Activated CD4-positive, CD25-positive, alpha-beta regulatory T cell treated with anti-CD3 and anti-CD28 coated beads, Interleukin-2, amount 50 U/mL, for 16 hours (primary cell): ENCODE measurements at regions not wholly inside any gene's neighbourhood (a gene's known extent, or its start where the extent isn't known, plus 50 kb on each side); places are given as distances from the start of the nearest gene placed in this dataset.
"Not testable (repeated sequence)": the region's sequence is repeated elsewhere in the genome, so short reads cannot be mapped to it uniquely, and the experiment has no call there.

Source experiments
- DNase-seq: peaks from one replicate; pipeline ENCODE4 v3.0.0-alpha.2; 2020; ENCODE audit warnings: low read depth, low spot score

DNA sequence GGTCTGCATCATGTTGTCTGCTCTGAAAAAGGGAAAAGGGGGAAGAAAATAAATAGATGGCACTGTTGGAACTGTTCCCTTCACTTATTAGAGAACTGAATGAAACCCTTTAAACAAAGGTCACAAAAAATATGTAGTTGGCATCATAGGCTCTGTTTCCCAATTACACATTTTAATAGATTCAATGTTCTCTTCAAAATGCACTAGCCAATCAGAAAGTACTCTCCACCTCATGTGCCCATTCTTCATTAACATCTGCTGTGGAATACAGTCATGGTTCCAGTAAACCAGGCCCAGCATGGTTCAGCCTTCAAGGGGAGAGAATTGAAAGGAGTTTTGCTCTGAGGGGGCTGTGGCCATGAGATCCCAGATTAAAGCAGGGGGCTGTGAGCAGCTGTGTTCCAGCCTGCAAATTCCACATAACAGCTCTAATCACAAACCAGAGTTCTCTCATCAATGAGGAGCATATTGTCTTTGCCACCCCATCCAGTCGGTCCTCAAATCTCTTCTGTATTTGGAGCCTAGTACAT, 165.9 kb upstream of the CREB1 start:
- no peak for DNase-seq

DNA sequence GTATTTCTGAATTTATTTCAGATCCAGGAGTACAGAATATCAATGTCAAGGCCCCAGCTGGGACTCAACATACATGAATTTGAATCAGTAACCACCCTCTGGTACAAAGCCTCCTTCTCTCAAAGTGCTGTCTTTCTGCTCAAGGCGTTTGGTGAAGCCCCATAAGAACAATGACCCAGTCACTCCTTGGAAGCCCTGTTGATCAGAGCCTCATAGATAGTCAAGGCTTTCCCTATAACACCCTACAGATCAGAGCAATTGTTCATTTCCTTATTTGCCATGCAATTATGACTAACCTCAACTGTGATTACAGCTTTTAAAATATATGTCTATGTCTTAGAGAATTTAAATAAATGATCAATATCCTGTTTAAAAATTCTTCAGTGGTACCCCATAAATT, 159.1 kb upstream of the CREB1 start:
- no peak for DNase-seq

DNA sequence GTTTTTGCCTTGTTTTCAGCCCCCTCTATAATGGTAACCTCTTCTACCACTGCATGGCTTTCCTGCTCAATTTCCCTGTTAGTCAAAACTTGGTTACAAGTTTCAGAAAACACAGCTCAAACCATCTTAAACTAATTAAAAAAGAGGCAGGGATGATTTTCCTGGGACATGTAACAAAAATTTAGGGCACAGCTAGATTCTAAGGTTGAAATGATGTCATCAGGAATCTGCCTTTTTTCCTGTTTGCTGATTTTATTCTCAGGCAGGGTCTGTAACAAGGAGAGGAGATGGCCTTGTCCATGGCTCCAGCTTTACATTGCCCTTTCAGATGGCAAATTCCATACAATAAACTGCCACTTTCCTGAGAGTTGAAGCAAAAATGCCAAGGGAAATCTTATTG, 157.9 kb upstream of the CREB1 start:
- no peak for DNase-seq

DNA sequence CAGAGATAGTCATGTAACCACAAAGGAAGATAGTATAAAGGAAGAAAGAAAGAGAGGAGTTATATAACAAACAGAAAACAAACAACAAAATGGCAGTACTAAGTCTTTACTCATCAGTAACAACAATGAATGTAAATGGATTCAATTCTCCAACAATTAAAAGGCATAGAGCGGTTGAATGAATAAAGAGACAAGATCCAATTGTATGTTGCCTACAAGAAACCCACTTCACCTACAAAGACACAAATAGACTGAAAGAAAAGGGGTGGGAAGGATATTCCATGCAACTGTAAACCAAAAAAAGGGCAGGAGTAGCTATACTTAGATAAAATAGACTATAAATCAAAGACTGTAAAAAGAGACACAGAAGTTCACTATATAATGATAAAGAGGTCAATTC, 157.3 kb upstream of the CREB1 start:
- no peak for DNase-seq

DNA sequence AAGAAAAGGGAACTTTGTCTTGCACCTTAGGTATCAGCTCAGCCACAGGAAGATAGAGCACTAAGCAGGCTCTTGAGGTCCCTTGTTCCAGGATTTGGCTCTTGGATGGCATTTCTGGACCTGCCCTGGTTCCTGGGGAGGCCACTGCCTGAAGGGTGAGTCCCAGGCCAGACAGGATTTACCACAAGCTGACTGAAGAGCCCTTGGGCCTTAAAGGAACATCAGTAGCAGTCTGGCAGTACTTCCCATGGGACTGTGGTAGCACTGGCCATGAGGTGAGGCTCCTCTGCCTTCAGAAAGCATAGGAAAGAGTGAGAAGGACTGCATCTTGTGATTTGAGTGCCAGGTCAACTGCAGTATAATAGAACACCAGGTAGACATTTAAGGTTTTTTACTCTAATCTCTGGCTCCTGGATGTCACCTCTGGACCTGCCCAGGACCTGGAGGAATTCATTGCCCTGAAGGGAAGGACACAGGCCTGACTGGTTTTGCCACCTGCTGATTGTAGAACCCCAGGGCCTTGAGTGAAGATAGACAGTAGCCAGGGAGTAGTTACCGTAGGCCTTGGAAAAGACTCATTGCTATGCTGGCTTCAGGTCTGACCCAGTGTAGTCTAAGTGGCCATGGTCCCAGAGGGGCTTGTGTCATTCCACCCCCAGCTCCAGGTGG, 154.4 kb upstream of the CREB1 start:
- DNase-seq, result no peak

DNA sequence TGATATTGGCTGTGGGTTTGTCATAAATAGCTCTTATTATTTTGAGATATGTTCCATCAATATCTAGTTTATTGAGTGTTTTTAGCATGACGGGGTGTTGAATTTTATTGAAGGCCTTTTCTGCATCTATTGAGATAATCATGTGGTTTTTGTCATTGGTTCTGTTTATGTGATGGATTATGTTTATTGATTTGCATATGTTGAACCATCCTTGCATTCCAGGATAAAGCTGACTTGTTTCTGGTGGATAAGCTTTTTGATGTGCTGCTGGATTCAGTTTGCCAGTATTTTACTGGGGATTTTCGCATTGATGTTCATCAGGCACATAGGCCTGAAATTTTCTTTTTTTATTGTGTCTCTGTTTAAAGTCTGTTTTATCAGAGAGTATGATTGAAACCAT, 151.1 kb upstream of the CREB1 start:
- DNase-seq, result not testable (repeated sequence)

DNA sequence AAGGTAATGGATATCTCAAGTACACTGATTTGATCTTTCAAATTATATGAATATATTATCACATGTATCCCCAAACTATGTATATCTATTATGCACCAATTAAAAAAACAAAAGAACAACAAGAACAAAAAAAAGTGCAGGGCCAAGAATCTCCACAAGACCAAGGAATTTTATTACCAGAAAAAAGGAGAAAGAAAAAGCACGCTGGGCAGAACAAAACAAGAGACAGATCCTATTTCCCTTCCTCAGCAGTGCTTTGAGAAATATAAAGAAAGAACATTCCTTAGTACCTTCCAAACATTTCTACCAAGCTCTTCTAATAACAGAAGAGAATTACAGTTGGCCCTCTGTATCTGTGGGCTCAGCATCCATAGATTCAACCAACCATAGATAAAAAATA, 144.7 kb upstream of the CREB1 start:
- DNase-seq, result no peak

DNA sequence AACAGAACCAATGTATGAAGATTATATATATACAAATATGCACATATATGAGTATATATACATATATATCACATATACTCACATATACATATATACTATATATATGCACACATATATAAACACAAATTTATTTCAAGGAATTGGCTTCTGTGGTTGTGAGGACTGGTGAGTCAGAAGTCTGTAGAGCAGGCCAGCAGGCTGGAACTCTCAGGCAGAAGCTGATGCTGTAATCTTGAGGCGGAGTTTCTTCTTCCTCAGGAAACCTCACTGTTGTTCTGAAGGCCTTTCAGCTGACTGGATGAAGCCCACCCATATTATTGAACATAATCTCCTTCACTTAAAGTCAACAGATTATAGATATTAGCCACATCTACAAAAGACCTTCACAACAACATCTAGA, 143.9 kb upstream of the CREB1 start:
- no peak for DNase-seq

DNA sequence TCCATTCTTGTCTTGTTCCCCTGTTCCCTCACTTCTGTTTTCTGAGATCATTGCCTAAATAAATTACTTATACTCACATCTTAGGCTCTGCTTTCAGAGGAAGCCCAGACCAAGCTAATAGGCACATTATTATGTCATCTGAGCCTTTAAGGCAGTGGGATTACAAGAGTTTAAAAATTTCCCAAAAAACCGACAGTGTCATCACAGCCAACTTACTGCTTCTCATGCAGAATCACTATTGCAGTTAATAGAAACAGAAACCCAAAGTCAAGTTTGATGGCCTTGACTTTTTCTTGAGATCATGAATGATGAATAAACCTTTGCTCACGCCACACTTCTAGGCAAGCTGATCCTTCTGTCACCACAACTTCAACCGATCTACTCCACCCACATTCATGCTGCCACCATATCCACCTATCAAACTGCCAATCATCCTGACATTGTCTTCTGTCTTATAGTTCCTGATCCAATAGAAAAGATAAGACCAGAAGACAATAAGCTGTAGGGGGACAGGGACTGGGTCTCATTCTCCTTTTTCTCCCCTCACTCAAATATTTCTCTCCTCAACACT, 142.7 kb upstream of the CREB1 start:
- DNase-seq, result no peak

DNA sequence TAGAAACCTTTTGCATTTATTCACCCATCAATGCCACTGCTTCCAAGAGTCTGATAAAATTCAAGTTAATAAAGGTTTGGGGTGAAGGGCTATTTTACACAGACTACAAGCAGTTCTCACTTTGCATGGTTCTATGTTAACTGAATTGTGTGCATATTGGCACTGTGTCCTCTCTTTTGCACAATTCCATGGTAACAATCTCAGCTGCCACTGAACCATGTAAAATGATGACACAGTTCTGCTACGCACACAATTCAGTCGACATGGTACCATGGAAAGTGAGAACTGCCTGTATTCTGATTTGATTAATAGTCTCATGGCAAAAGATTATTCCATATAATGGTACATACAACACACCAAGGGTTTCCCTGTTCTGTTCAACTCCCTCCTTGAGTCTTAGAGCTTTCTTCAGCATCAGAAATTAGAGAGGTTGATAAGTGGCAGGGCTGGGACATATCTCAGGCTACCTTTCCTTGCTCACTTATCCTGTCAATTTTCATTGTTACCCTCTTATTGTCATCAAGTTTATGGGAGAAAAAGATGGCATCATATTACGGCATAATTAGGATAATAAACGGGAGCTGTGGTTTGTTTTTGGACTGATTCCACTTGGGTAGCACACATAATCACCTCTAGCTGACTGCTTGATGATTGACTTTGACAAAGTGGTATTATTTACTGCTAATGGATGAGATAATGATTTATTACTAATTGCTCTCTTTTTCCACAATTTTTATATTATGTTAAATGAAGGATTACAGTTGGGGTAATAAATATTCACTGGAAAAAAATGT, 139.3 kb upstream of the CREB1 start:
- no peak for DNase-seq

DNA sequence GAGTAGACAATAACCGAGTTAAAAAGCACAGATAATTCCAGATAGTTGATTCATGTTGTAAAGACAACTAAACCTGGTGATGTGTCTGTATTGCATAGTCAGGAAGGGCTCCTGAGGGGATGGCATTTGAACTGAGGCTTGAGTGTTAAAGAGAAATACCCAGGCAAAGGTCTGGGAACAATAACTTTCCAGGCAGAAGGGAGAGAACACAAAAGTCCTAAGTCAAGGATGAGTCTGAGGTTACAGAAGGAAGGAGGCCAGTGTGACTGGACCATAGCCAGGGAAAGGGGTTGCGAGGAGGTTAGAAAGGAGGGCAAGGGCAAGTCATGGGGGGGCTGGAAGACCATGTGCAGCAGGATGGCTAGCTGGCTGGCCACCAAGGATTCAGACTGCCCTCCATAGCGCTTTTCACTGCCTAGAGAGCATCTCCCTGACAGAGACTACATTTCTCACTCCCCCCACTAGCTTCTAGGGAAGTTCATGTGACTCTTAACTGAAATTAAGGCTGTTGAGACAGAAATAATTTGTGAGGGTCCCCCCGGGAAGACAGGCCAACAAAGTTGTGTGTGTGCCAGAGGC, 135.5 kb upstream of the CREB1 start:
- no peak for DNase-seq

DNA sequence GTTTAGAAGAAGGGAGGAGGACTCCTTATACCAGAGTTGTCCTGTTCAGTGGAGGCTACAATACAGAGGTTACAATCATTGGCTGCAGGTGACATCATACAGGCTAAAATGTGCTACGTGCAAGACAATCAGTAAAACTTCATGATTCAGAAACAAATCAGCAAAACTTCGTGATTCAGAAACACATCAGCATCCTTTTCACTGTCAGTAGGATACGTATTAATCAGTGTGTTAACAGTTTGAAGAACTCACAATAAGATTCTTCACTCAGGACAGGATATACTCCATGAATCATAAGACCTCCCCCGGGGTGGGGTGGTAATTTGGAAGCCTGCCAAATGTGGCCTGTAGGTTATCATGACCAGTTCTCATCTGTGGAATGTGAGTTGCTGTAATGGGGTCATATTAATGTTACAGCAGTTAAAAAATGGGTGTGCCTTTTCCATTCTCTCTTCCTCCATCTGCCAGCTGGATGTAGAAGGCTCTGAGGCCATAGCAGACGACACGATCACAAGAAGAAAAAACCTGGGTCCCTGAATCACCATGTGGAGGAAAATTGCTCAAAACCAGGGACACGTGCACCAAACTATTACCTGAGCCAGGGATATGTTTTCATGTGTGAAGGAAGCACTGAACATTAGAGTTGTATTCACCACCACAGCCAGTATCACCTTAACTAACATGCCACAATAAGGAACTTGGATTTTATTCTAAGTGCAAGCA, 134.8 kb upstream of the CREB1 start:
- no peak for DNase-seq

DNA sequence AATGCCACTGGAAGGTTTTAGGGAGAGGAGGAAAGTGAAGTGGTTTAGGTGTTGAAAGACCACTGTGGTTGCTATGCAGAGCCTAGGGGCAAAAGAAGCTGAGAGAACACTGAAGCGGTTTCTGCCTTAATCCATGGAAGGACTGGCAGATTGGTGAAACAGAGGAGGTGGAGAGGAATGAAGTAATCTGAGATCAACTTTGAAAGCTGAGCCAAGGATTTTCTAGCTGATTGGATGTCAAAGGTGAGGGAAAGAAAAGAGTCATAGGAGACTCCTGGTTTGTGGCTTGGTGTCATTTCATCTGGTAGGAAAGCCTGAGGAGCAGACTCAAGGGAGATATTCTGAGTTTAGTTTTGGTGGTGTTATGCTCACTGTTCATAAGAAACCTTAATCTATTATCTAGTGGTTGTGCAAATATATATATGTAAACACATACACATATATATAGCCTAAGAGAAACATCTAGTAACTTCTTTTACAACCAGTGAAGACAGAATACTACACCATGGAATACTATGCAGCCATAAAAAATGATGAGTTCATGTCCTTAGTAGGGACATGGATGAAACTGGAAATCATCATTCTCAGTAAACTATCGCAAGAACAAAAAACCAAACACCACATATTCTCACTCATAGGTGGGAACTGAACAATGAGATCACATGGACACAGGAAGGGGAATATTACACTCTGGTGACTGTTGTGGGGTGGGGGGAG, 134.1 kb upstream of the CREB1 start:
- no peak for DNase-seq

DNA sequence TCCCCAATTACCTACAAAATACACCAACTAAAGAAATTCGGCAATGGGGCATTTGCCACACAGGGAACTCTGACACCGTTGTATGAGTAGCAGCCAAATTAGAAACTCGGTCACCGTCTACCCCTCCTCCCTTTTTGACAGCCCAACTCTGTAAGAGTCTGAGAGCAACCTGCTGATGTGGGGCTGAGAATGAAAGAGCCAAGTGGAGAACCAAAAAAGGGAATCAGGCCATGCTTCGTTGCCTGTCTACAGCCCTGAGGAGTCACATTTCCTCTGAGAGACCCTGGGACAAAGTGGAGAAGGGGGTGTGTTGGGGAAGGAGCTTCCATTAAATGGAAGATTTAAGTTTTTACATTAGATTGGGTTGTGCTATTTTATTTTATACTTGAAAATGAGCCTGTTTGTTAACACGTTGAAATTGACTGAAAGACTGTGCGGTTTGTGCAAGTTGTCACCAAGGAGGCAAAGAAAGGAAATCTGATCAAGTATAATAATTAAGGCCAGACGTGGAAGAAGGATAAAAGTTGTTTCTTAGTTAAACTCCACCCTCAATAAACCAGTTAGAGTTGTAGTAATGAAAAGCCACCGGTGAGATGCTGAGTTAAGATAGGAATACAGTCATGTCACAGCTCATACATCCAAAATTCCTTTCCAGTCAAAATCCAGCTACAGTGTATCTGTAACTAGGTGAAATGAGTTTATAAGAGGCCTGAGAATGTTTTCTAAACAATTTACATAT, 131.7 kb upstream of the CREB1 start:
- DNase-seq, result no peak

DNA sequence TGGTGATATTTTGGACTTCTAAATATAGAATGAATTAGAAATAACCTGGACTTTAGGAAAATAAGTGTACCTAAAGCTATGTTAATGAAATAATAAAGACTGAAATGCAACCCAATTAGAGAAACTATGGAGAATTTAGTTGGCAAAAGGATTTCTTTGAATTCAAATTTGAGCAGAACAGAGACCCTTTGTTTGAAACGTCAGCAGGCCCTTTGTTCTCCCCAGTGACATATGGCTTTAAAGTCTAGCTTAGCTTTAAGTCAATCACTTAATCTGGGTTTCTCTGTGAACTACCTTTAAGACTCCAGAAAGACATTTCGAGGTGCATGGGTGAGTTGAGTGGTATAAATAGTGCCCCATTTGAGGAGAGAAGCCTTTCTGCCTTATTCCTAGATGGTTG, 130.5 kb upstream of the CREB1 start:
- DNase-seq, result no peak

DNA sequence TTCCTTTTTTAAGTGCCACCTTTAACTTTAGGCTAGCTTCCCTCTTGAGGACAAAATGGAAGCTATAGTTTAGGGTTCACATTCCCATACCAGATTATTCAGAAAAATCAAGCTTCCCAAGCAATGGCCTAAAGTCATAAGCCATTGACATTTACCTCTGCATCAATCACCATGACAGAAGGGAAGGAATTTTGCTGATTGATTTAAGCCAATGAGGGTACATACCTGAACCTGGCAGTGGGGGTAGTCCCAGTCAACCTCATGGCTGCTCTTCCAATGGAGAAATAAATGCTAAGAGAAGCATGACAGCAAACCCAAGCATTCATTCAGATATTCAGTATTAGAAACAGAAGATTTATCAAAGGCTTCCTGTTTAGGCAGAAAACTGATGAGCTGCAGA, 128.4 kb upstream of the CREB1 start:
- DNase-seq, result no peak

DNA sequence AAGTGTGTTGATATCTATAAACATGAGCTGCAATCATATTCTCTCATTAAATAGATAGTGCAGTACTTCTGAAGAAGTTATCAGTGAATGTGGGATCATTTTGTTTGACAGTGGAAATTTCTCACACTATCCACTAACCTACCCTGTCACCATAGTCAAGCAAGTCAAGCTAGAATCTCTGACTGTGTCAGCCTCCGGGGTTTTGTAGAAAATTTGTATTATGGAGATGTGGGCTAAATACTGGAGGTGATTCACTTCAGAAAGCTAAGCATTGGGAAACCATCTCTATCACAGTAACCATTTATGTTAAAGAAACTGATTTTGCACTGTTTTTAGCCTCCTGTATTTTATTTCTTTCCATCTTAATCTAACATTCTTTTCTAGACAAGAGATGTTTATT, 126.6 kb upstream of the CREB1 start:
- DNase-seq, result no peak

DNA sequence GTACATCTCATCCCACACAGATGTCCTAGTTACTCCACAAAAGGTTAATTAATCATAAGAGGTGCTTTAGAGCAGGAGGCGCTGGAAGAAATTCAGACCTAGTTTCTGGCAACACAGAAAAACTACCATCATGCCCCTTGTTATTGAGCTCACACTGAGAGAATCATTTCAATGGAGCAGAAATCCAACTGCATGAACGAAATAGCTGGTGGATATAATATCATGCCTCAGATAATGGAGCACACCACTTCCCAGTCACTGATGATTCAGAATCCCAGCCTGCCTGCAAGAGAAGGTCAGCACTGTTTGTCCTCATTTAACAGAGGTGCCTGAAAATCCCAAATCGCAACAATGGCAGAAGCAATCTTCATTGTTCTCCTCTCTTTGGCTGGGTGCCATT, 125.8 kb upstream of the CREB1 start:
- DNase-seq, result no peak

DNA sequence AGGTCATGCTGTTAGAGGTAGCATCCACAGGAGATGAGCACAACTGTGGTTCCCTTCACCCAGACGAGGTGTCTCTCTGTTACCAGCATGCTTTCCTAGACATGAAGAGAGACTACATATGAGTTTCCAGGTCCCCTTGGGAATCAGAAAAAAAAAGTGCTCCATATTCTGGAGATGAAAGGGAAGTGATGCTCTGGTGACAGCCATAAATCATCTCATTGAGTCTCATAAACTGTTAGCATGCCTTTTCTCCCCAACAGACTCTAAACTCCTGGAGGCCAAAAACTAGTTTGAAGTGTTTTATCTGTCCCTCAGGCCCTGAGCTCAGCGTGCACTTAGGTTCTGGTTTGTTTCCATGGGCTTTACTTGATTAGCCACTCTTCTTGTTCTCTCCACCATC, 124.6 kb upstream of the CREB1 start:
- DNase-seq, result no peak

DNA sequence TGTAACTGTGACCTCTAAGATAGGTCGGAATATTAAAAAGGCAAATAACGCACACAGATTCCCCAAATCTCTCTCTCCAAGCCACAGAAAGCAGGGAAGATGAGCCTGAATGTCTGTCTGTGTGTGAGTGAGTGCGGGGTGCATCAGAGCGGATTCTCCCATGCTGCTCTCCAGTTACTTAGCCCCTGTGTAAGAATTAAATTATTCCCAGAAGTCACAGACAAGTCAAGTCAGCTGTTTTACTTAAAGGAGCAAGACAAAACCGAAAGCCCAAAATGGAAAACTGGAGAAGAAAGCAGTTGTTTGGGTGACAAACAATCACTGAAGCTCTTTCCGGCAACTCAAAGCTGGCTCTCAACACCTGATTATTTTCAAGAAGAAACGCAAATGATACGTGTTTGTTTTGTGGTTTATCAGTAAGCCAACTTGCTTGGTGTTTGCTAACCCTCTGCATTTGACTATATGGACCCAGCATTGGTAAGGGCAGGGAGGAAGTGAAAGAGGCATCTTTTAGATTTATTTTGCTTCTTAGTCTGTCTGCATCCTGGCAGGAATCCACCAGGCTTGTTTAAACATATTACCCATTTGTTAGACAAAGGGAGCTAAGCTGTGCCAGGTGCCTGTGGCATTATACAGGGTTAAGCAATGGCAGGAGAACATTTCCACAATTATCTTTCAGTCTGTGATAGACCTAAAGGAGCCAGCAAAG, 121.5 kb upstream of the CREB1 start:
- no peak for DNase-seq
